ENCODE measurements at regions not wholly inside any gene's neighbourhood (a gene's known extent, or its start where the extent isn't known, plus 50 kb on each side); places are given as distances from the start of the nearest gene placed in this dataset.

DNA sequence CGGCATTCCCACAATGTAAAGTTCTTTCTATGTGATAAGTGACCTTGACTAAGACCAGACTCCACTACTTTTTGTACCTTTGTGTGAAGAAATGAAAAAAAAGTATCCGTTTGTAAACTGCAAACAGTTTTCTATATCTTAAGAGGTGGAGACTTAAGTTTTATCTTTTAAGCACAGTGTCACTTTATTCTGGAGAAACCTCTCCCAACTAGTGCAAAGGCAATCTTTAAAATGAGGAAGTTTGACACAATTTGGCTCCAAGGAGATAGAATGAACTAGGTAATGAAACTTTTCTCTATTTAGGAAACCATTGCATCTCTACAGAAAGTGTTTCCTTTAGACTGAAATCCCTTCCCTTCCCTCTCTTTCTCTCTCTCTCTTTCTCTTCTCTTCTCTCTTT lies 122.9 kb downstream of the SAMD9 start:
- TF ChIP-seq, protein P1, sequence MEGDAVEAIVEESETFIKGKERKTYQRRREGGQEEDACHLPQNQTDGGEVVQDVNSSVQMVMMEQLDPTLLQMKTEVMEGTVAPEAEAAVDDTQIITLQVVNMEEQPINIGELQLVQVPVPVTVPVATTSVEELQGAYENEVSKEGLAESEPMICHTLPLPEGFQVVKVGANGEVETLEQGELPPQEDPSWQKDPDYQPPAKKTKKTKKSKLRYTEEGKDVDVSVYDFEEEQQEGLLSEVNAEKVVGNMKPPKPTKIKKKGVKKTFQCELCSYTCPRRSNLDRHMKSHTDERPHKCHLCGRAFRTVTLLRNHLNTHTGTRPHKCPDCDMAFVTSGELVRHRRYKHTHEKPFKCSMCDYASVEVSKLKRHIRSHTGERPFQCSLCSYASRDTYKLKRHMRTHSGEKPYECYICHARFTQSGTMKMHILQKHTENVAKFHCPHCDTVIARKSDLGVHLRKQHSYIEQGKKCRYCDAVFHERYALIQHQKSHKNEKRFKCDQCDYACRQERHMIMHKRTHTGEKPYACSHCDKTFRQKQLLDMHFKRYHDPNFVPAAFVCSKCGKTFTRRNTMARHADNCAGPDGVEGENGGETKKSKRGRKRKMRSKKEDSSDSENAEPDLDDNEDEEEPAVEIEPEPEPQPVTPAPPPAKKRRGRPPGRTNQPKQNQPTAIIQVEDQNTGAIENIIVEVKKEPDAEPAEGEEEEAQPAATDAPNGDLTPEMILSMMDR (IDR thresholded peaks at IDR 0.05), result no peak
- TF ChIP-seq POLR2A (IDR thresholded peaks at IDR 0.05), result no peak
